Skeletal muscle satellite cell (primary cell): ENCODE measurements at regions not wholly inside any gene's neighbourhood (a gene's known extent, or its start where the extent isn't known, plus 50 kb on each side); places are given as distances from the start of the nearest gene placed in this dataset.
A peak's percentile ranks its signal among the peaks of the same experiment; 100 is the strongest.
"Not testable (repeated sequence)": the region's sequence is repeated elsewhere in the genome, so short reads cannot be mapped to it uniquely, and the experiment has no call there.

Source experiments
- H3K27me3 ChIP-seq: 2 replicates; pipeline ENCODE4 v1.7.0; 2013; ENCODE audit warnings: low read length; ENCODE audit not compliant: control insufficient read depth, insufficient read depth
- H3K36me3 ChIP-seq: 2 replicates; pipeline ENCODE4 v1.7.0; 2013; ENCODE audit warnings: mild to moderate bottlenecking, control low read depth, low read length; ENCODE audit not compliant: insufficient read depth
- H3K4me1 ChIP-seq: 2 replicates; pipeline ENCODE4 v1.7.0; 2013; ENCODE audit warnings: low read length; ENCODE audit not compliant: control insufficient read depth, insufficient read depth
- H3K4me2 ChIP-seq: 2 replicates; pipeline ENCODE4 v1.7.0; 2013; ENCODE audit warnings: mild to moderate bottlenecking, low read length
- H3K4me3 ChIP-seq: 2 replicates; pipeline ENCODE4 v1.7.0; 2013; ENCODE audit warnings: low read length
- H3K9ac ChIP-seq: 2 replicates; pipeline ENCODE4 v1.7.0; 2013; ENCODE audit warnings: mild to moderate bottlenecking, low read depth, low read length, moderate library complexity
- H3K9me3 ChIP-seq: replicated peaks from 2 replicates; pipeline ENCODE4 v1.7.0; 2013; ENCODE audit warnings: mild to moderate bottlenecking, control low read depth, low read length

DNA sequence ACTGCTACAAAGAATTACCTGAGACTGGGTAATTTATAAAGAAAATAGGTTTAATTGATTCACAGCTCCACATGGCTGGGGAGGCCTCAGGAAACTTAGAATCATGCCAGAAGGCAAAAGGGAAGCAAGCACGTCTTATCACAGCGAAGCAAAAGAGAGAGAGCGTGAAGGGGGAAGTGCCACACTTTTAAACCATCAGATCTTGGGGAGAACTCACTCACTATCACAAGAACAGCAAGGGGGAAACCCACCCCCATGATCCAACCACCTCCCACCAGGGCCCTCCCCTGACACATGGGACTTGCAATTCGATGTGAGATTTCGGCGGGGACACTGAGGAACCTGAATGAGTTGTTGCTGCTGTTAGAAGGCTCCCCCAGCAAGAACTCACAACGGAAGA lies 220.2 kb upstream of the PIEZO2 start:
- Histone ChIP-seq H3K36me3 (no peaks in the 10 kb centered on the region), H3K9me3 (no peaks in the 10 kb centered on the region), H3K4me1 (peaks cover 22% of the 10 kb centered on the region), H3K4me2 (no peak overlapping the region), H3K9ac (no peak overlapping the region), H3K4me3 (no peak overlapping the region), H3K27me3 (no peaks in the 10 kb centered on the region)

GRCh38 chr18:11368020-11368419 lies 218.7 kb upstream of the PIEZO2 start:
- Histone ChIP-seq H3K9me3 (no peaks in the 10 kb centered on the region), H3K9ac (no peak overlapping the region), H3K4me1 (peaks cover 22% of the 10 kb centered on the region), H3K4me3 (no peak overlapping the region), H3K4me2 (no peak overlapping the region), H3K27me3 (no peaks in the 10 kb centered on the region), H3K36me3 (no peaks in the 10 kb centered on the region)

DNA sequence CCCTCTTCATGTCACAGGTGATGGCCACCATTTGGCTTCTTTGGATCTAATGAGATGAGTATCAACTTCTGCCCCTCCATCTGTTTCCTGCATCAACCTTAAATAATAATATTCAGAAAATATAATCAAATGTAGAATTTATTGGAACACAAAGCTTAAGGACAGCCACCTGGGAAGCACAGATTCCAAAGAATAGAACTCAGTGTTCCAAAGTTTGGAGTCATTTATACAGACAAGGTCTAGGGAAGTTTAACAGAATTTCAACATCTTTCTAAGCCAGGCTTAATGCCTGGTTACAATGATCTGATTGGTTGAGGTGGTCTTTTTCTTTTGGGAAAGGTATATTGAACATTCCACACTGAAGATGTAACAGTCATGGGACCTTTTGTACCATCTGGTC lies 218.0 kb upstream of the PIEZO2 start:
- Histone ChIP-seq H3K4me1 (peaks cover 22% of the 10 kb centered on the region), H3K9ac (no peak overlapping the region), H3K36me3 (no peaks in the 10 kb centered on the region), H3K9me3 (no peaks in the 10 kb centered on the region), H3K4me3 (no peak overlapping the region), H3K27me3 (no peaks in the 10 kb centered on the region), H3K4me2 (no peak overlapping the region)

DNA sequence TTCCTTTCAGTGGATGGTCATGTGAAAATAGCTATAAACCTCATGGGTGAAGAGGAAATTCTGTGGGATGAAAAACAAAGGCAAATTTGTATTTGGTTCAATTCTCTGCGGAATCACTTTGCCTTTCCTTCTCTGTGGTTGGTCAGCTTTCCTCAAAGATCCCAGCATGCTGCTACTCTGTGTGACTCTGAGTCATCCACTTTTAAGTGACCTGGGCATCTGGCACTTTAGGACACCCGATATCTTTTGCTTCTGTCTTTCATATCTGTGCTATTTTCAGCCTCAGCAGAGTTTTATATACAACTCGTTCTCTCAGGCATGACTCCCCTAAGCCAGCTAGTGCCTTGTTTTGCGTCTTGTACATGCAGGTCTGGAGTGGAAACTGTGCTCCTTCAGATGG lies 217.0 kb upstream of the PIEZO2 start:
- no peaks in the 10 kb centered on the region for H3K9me3 ChIP-seq
- H3K27me3 ChIP-seq = no peaks in the 10 kb centered on the region
- H3K4me3 ChIP-seq = peak overlapping the region; percentile 17
- H3K9ac ChIP-seq = peak overlapping the region; percentile 38
- peaks cover 22% of the 10 kb centered on the region for H3K4me1 ChIP-seq
- H3K4me2 ChIP-seq = peak overlapping the region; percentile 67
- H3K36me3 ChIP-seq = no peaks in the 10 kb centered on the region

GRCh38 chr18:11362856-11363255 lies 213.5 kb upstream of the PIEZO2 start:
- peaks cover 20% of the 10 kb centered on the region for H3K4me1 ChIP-seq
- no peaks in the 10 kb centered on the region for H3K36me3 ChIP-seq
- no peak overlapping the region for H3K4me2 ChIP-seq
- H3K9ac ChIP-seq = no peak overlapping the region
- H3K27me3 ChIP-seq = no peaks in the 10 kb centered on the region
- H3K4me3 ChIP-seq = no peak overlapping the region
- no peaks in the 10 kb centered on the region for H3K9me3 ChIP-seq

GRCh38 chr18:11361862-11362261 lies 212.5 kb upstream of the PIEZO2 start:
- H3K9me3 ChIP-seq, H3K36me3 ChIP-seq, H3K27me3 ChIP-seq, H3K9ac ChIP-seq, H3K4me2 ChIP-seq, H3K4me3 ChIP-seq: not testable (repeated sequence)
- peaks cover 10% of the 10 kb centered on the region for H3K4me1 ChIP-seq

GRCh38 chr18:11357678-11358077 lies 208.3 kb upstream of the PIEZO2 start:
- Histone ChIP-seq H3K9me3 (no peaks in the 10 kb centered on the region), H3K4me1 (no peaks in the 10 kb centered on the region), H3K27me3 (no peaks in the 10 kb centered on the region), H3K36me3 (no peaks in the 10 kb centered on the region), H3K4me2 (no peak overlapping the region), H3K9ac (no peak overlapping the region), H3K4me3 (no peak overlapping the region)

- H3K9ac ChIP-seq, H3K27me3 ChIP-seq, H3K9me3 ChIP-seq: not testable (repeated sequence)
Observed at GRCh38 chr18:11344576-11344975, 195.2 kb upstream of the PIEZO2 start.

DNA sequence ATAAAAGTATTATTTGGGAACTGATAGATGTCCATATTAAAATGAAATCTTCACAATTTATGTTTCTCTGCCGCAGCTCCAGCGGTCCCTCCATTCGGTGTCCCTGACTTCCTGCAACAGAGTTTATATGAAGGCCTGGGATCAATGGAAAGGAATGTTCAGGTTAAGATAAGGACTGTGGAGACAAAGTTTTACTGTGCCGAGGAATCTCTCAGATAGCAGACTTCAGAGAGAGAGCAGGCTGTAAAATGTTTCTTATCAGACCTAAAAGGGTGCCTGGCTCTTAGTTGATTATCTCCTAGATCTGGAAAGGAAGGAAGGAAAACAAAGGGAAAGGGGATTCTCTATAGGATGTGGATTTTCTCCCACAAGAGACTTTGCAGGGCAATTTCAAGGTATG lies 193.7 kb upstream of the PIEZO2 start:
- Histone ChIP-seq H3K27me3 (no peaks in the 10 kb centered on the region), H3K4me3 (no peak overlapping the region), H3K4me2 (no peak overlapping the region), H3K9ac (no peak overlapping the region), H3K4me1 (no peaks in the 10 kb centered on the region), H3K36me3 (no peaks in the 10 kb centered on the region), H3K9me3 (no peaks in the 10 kb centered on the region)

More at GRCh38 chr18:11344576-11344975, 195.2 kb upstream of the PIEZO2 start:
- H3K36me3 ChIP-seq, H3K4me3 ChIP-seq, H3K4me1 ChIP-seq, H3K4me2 ChIP-seq: not testable (repeated sequence)

DNA sequence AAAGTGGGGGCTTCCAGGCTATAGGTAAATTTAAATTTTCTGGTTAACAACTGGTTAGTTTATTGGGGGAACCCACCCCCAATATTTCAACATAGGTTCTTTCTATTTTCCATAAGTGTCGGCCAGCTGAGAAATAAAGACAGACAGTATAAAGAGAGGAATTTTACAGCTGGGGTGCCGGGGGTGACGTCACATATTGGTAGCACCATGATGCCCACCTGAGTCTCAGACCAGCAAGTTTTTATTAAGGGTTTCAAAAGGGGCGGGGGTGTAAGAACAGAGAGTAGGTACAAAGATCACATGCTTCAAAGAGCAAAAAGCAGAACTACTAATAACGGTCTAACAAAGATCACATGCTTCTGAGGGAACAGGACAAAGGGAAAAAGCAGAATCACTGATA lies 192.7 kb upstream of the PIEZO2 start:
- H3K9ac ChIP-seq, H3K36me3 ChIP-seq: not testable (repeated sequence)

GRCh38 chr18:11339188-11339775 lies 189.9 kb upstream of the PIEZO2 start:
- Histone ChIP-seq H3K9me3 (no peaks in the 10 kb centered on the region), H3K36me3 (no peaks in the 10 kb centered on the region), H3K9ac (no peak overlapping the region), H3K4me1 (no peaks in the 10 kb centered on the region), H3K4me2 (no peak overlapping the region), H3K27me3 (no peaks in the 10 kb centered on the region), H3K4me3 (no peak overlapping the region)

More for the DNA sequence above, 192.7 kb upstream of the PIEZO2 start:
- H3K9me3 ChIP-seq, H3K27me3 ChIP-seq, H3K4me2 ChIP-seq, H3K4me1 ChIP-seq, H3K4me3 ChIP-seq: not testable (repeated sequence)

DNA sequence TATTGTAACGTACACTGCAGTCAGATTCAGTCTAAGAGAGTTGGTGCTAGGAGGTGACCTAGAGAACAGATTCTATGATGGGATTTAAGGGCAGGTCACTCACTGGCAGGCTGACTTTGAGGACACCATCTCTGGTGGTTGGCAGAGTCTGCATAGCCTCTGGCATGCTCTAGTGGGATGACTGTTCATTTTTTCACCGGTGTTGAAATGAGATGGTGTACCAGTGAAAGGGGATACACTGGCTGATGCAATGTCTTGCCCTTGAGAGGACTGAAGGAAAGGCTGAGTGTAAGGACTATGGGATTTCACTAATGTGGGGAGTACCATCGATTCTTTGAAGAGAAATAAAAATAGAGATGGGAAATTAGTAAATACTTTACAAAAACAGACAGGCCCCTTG lies 186.9 kb upstream of the PIEZO2 start:
- H3K4me1 ChIP-seq = no peaks in the 10 kb centered on the region
- no peaks in the 10 kb centered on the region for H3K36me3 ChIP-seq

More for the DNA sequence above, 186.9 kb upstream of the PIEZO2 start:
- H3K27me3 ChIP-seq = no peaks in the 10 kb centered on the region
- no peak overlapping the region for H3K4me2 ChIP-seq
- H3K9me3 ChIP-seq = no peaks in the 10 kb centered on the region
- no peak overlapping the region for H3K9ac ChIP-seq
- no peak overlapping the region for H3K4me3 ChIP-seq
